NCI-H2171 (cell line): ENCODE measurements at regions not wholly inside any gene's neighbourhood (a gene's known extent, or its start where the extent isn't known, plus 50 kb on each side); places are given as distances from the start of the nearest gene placed in this dataset.
"Not testable (repeated sequence)": the region's sequence is repeated elsewhere in the genome, so short reads cannot be mapped to it uniquely, and the experiment has no call there.

ENCODE experiments used
- DNase-seq: peaks from one replicate; lab custom pipeline; 2025; lab: John Stamatoyannopoulos, UW

DNA sequence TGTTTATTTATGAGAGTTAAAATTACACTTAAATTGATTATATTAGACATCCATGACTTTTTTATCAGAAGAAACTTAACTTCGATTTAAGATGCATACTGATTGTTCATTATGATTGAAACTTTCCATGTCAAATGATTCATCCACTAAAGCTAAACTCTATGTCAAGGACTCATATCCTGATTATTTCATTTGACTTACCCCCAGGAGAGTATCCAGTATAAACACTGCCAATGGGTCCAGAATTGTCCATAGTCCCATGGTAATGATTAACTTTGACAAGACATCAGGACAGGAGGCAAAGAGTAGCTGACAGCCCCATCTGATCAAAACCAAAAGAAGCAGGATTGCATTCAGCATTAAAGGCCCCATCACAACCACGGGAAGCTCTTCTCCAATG is 709.9 kb downstream of the TFAP2A start:
- no peak for DNase-seq

DNA sequence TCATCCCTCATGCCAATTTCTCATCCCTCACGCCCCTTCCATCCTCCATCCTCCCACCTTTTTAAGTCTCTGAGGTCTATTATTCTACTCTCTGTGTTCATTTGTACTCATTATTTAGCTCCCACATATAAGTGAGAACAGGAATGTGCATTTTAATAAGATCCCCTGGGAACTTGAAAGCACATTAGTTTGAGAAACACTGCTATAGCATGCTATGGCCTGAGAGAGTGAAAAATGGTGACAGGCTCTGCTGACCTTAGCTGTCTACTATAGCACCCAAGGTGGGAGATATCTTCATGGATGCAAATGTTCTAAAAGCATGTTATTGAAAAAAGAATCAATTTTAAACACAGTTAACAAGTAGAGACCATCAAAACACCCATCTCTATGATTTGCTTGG is 712.0 kb downstream of the TFAP2A start:
- no peak for DNase-seq

GRCh38 chr6:9699888-9700287 is 715.0 kb downstream of the TFAP2A start:
- no peak for DNase-seq

GRCh38 chr6:9697263-9697931 is 717.5 kb downstream of the TFAP2A start:
- DNase-seq: no peak

GRCh38 chr6:9690388-9690787 is 724.5 kb downstream of the TFAP2A start:
- no peak for DNase-seq

GRCh38 chr6:9680727-9681126 is 734.1 kb downstream of the TFAP2A start:
- not testable (repeated sequence) for DNase-seq

- no peak for DNase-seq
Measured at GRCh38 chr6:9675122-9675521, 739.8 kb downstream of the TFAP2A start.

DNA sequence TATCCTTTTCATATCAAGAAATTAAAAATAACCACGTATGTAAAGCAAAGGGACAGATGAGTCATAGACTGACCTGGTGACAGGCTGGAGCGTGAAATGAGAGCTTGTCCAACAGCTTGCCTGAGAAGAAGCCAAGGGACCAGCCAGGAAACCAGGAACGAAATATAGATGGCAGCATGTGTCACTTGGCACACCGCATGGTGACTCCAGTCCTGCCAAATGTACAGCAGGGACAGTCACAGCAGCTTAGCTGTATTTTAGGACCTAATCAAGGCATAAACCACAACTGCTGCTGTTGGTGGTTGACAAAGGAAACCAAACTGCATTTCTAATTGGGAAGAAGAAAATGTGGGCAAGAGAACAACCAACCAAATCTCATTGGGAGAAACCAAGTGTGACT is 755.0 kb downstream of the TFAP2A start:
- no peak for DNase-seq

DNA sequence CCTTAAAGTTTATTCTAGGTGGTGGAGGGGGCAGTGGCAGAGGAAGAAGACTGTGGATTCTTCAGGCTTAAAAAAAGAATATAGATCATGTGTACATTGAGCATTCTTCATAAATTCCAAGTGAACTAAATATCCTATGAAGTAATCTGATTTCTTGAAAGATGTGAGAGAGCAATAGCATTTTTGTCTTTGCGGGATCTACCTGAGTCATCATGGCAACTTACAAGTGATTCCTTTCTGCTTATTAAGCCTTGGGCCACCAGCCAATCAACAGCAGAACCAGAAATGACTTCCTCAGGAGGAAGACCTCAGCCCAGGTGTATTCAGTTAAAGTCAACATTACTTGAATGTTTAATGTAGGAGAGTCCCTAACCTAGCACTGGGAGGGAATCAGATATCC is 756.9 kb downstream of the TFAP2A start:
- DNase-seq: no peak

DNA sequence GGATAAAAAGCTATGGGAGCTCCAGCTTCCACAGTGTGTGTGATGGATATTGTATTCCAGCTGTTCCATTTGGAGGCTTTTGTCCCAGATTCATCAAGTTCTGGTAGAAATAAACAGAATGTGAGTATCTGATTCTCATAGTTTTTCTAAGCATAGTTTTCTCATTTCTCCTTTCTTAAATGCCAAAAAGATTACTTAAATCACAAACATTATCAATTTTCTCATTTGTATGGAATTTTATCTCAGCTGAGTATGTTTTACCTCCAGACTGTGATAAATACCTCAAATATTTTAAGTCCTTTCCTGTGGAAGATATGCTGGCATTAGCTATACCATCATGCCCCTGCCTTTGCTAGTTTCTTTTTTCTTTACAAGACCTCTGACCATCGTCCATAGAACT is 767.3 kb downstream of the TFAP2A start:
- no peak for DNase-seq

GRCh38 chr6:9647071-9647445 is 767.8 kb downstream of the TFAP2A start:
- no peak for DNase-seq

DNA sequence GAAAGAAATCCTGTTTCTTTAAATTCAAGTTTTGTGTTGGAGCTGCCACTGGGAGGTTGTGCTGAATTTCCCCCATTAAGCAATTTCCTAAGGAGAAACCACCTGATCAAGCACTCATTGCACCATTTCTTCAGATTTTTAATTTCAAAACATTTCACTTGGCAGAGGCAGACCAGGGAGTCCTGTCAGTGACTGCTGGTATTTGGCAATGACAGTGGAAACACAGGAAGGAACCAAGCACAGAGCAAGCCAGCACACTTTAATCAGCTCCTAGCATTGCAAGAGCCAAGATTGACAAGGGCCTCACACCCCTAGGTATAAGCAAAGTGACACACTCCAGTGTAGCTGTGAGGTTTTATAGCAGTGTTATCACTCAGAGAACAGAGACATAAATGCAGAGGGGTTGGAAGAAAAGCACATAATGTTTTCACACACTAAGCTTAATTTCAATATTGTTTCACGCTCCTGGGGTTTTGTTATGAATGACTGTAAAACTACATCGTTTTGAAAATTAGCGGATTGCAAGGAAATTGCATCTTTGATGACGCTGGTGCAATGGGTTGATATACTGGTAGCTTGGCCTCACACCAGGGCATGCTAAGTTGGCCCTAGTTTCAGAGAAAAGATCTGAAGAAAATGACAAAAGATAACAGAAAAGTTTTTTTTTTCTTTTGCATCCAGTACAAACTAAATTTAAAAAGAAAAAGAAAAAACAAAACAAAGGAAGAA is 768.4 kb downstream of the TFAP2A start:
- DNase-seq: no peak

DNA sequence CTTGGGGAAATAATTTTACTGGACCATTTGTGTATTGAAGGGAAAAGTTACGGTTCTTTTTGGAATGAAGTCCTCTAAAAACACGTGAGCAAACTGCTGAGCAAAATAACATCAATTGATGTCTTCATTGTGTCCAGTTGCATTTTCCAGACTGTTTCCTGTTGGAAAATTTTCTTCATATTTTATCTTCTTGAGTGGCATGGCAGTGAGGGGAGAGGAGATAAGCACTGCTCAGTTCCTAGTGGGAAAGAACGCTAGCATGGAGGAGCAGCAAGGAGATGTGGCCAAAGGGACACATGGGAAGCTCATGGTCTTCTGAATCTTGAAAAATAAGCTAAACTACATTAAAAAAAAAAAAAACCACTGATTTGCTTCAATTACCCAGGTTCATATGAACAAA is 776.0 kb downstream of the TFAP2A start:
- no peak for DNase-seq

GRCh38 chr6:9634776-9635175 is 780.1 kb downstream of the TFAP2A start:
- DNase-seq: no peak

- DNase-seq: no peak
Measured at GRCh38 chr6:9632026-9632425, 782.8 kb downstream of the TFAP2A start.

DNA sequence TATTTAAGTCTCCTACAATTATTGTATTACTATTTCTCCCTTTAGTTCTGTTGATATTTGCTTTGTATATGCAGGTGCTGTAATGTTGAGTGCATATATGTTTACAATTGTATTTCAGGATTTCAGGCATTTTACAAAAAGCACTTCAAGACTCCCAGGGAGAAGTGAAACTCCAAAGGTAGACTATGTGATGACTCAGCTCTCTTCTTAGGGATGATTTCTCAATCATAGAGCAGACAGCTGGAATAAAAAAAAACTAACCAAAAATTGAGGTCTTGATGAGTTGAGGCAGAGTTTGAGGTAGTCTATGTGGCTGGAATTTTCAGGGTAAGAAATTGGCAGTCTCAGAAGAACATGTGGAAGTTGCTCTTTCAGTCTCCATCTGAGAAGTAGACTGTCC is 786.1 kb downstream of the TFAP2A start:
- DNase-seq: no peak

DNA sequence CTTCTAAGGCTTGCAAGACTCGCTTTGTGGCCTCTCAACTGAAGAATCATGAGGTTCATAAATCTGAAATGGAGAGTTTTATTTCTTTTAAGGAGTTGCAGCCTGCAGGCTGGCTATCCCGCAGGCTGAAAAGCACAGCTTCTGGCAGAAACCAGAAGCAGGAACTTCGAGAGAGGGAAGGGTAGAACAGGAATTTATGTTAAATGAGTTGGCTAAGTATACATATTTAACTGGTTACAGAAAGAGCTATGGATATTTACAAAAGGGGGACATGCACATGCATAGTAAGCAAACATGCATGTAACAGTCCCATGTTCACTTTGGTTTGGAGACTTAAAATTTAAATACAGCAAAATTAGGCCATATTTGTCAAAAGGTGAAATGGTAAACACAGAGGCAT is 787.0 kb downstream of the TFAP2A start:
- no peak for DNase-seq

GRCh38 chr6:9623985-9624384 is 790.9 kb downstream of the TFAP2A start:
- no peak for DNase-seq

GRCh38 chr6:9623228-9623832 is 791.5 kb downstream of the TFAP2A start:
- DNase-seq: no peak

DNA sequence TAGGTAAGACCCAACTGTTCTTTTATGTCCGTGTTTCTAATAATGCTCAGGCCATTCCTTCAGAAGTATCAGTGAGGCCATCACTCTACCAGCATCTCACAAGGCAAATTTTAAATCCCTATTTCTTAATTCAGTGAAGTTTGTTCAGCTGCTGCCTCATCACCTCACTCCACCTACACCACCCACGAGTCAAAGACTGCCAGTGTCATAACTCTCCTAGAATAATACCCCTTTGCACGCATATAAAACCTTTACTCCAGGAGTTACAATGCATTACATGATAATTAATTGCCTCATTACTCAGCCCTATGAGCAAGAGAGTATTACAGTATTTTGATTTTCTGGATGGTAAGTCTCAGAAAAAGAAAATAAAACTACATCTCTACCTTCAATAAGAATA is 793.6 kb downstream of the TFAP2A start:
- DNase-seq: no peak

DNA sequence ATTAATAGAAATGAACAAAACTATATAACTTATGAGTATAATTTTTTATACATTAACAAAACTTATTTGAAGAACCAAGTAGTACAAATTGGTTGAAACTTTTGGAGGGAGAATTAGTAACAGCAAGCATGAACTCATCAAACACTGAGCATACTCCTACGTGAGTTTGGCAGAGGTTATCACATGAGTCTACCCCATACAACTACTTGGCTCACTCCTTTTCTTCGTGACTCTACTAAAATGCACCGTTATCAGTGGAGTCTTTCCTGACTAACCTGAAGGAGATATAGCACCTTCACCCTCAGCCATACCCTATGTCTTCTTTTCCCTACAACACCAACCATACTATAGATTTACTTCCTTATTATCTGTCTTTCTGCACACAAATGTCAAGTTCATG is 794.2 kb downstream of the TFAP2A start:
- DNase-seq: no peak

- DNase-seq: no peak
Measured at GRCh38 chr6:9620263-9620662, 794.6 kb downstream of the TFAP2A start.

- DNase-seq: no peak
Measured at GRCh38 chr6:9614778-9615177, 800.1 kb downstream of the TFAP2A start.

DNA sequence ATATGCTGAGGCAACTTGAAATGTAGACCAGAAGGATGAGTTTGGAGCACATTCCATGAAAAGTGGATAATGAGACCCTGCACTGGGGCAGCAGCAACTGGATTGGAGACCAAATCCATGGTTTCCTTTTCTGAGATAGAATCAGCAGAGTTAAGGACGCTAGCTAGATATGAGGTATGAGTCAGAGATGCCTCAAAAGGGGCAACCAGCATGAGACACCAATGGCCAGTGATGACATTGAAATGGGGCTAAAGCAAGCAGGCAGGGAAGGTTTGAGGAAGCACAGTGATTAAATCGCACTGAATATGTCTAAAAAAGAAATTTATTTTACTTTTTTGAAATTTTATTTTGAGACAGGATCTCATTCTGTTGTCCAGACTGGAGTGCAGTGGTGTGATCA is 802.4 kb downstream of the TFAP2A start:
- no peak for DNase-seq
